ENCODE measurements at regions not wholly inside any gene's neighbourhood (a gene's known extent, or its start where the extent isn't known, plus 50 kb on each side); places are given as distances from the start of the nearest gene placed in this dataset.

DNA sequence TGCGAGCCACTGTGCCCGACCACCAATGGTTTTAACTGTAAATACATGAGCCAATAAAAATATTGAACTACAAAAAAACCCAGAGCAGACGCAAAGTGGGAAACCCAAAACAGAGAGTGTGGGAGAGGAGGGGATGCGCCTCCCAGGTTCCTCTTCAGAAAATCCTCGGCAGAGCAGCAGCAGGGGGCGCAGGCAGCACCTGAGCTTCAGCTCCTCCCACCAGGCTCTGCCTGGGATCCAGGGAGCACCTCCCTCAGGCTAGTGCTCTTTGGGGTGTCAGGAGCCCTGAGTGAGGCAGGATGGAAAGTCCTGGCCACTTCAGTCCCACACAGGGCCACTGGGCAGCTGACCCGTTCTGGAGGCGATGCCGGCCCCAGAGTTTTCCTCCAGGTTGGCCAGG, 536.9 kb upstream of the CDH4 start:
- Histone ChIP-seq H3K27ac (ENCODE audit: low read depth in 2 of 2, low read length in 1 of 2) (no peak overlapping the region), H3K9ac (no peak overlapping the region), H3K79me2 (ENCODE audit: insufficient read depth) (no peaks in the 10 kb centered on the region), H4K20me1 (ENCODE audit: insufficient read depth) (no peaks in the 10 kb centered on the region), H2AFZ (ENCODE audit: low read depth) (no peak overlapping the region), H3F3A (replicated peaks; ENCODE audit: insufficient read depth) (no peaks in the 10 kb centered on the region), H3K9me3 (no peaks in the 10 kb centered on the region; the same call in 1 of the 2 replicates), H3K4me3 (ENCODE audit: low read depth in 2 of 2, low read length in 1 of 2) (no peak overlapping the region), H3K9me2 (no peaks in the 10 kb centered on the region), H3K4me1 (ENCODE audit: control insufficient read depth in 1 of 2, insufficient read depth in 2 of 2, low read depth in 1 of 2, low read length in 1 of 2) (no peaks in the 10 kb centered on the region), H3K36me3 (replicated peaks in 1 of 2; ENCODE audit: control insufficient read depth in 1 of 2, insufficient read depth in 2 of 2, low read length in 1 of 2) (no peaks in the 10 kb centered on the region), H3K4me2 (no peak overlapping the region), H3K27me3 (ENCODE audit: insufficient read depth) (no peaks in the 10 kb centered on the region)
- peak; percentile 9 for DNase-seq
- TF ChIP-seq, protein P1, sequence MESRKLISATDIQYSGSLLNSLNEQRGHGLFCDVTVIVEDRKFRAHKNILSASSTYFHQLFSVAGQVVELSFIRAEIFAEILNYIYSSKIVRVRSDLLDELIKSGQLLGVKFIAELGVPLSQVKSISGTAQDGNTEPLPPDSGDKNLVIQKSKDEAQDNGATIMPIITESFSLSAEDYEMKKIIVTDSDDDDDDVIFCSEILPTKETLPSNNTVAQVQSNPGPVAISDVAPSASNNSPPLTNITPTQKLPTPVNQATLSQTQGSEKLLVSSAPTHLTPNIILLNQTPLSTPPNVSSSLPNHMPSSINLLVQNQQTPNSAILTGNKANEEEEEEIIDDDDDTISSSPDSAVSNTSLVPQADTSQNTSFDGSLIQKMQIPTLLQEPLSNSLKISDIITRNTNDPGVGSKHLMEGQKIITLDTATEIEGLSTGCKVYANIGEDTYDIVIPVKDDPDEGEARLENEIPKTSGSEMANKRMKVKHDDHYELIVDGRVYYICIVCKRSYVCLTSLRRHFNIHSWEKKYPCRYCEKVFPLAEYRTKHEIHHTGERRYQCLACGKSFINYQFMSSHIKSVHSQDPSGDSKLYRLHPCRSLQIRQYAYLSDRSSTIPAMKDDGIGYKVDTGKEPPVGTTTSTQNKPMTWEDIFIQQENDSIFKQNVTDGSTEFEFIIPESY (IDR thresholded peaks at IDR 0.05; ENCODE audit: borderline replicate concordance, low read depth): no peak
- TF ChIP-seq, protein P2, sequence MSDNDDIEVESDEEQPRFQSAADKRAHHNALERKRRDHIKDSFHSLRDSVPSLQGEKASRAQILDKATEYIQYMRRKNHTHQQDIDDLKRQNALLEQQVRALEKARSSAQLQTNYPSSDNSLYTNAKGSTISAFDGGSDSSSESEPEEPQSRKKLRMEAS (IDR thresholded peaks at IDR 0.05; ENCODE audit: low read depth): no peak
- TF ChIP-seq, protein P3, sequence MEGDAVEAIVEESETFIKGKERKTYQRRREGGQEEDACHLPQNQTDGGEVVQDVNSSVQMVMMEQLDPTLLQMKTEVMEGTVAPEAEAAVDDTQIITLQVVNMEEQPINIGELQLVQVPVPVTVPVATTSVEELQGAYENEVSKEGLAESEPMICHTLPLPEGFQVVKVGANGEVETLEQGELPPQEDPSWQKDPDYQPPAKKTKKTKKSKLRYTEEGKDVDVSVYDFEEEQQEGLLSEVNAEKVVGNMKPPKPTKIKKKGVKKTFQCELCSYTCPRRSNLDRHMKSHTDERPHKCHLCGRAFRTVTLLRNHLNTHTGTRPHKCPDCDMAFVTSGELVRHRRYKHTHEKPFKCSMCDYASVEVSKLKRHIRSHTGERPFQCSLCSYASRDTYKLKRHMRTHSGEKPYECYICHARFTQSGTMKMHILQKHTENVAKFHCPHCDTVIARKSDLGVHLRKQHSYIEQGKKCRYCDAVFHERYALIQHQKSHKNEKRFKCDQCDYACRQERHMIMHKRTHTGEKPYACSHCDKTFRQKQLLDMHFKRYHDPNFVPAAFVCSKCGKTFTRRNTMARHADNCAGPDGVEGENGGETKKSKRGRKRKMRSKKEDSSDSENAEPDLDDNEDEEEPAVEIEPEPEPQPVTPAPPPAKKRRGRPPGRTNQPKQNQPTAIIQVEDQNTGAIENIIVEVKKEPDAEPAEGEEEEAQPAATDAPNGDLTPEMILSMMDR (IDR thresholded peaks at IDR 0.05): no peak
- TF ChIP-seq, protein P4, sequence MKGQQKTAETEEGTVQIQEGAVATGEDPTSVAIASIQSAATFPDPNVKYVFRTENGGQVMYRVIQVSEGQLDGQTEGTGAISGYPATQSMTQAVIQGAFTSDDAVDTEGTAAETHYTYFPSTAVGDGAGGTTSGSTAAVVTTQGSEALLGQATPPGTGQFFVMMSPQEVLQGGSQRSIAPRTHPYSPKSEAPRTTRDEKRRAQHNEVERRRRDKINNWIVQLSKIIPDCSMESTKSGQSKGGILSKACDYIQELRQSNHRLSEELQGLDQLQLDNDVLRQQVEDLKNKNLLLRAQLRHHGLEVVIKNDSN (IDR thresholded peaks at IDR 0.05; ENCODE audit: borderline replicate concordance, low read depth): no peak
- TF ChIP-seq SIN3A (IDR thresholded peaks at IDR 0.05; ENCODE audit: borderline replicate concordance, low read depth, low read length): no peak
- TF ChIP-seq SMC3 (IDR thresholded peaks at IDR 0.05; ENCODE audit: low read depth, low read length): no peak
- TF ChIP-seq FOXJ3 (CRISPR knock-in tag; IDR thresholded peaks at IDR 0.05): no peak
- TF ChIP-seq FOSL2 (IDR thresholded peaks at IDR 0.05; ENCODE audit: borderline replicate concordance, low read depth): no peak
- TF ChIP-seq FOXM1 (IDR thresholded peaks at IDR 0.05; ENCODE audit: low read depth): no peak
- TF ChIP-seq MXI1 (IDR thresholded peaks at IDR 0.05; ENCODE audit: low read depth, low read length): no peak
- no peak for TF ChIP-seq NRF1 (IDR thresholded peaks at IDR 0.05; ENCODE audit: low read depth, low read length)
- no peak for TF ChIP-seq POLR2AphosphoS5 (IDR thresholded peaks at IDR 0.05; ENCODE audit: low read depth, low read length)
- no peak for TF ChIP-seq ELF1 (IDR thresholded peaks at IDR 0.05)
- TF ChIP-seq, protein P5, sequence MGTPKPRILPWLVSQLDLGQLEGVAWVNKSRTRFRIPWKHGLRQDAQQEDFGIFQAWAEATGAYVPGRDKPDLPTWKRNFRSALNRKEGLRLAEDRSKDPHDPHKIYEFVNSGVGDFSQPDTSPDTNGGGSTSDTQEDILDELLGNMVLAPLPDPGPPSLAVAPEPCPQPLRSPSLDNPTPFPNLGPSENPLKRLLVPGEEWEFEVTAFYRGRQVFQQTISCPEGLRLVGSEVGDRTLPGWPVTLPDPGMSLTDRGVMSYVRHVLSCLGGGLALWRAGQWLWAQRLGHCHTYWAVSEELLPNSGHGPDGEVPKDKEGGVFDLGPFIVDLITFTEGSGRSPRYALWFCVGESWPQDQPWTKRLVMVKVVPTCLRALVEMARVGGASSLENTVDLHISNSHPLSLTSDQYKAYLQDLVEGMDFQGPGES (IDR thresholded peaks at IDR 0.05; ENCODE audit: low read depth, low read length): no peak
- no peak for TF ChIP-seq RAD21 (IDR thresholded peaks at IDR 0.05; ENCODE audit: low read length)
- no peak for TF ChIP-seq RFX5 (IDR thresholded peaks at IDR 0.05; ENCODE audit: low read length)
- TF ChIP-seq CHD2 (IDR thresholded peaks at IDR 0.05; ENCODE audit: low read length, partially characterized antibody): no peak
- no peak for TF ChIP-seq TCF12 (IDR thresholded peaks at IDR 0.05)
- TF ChIP-seq, protein P6, sequence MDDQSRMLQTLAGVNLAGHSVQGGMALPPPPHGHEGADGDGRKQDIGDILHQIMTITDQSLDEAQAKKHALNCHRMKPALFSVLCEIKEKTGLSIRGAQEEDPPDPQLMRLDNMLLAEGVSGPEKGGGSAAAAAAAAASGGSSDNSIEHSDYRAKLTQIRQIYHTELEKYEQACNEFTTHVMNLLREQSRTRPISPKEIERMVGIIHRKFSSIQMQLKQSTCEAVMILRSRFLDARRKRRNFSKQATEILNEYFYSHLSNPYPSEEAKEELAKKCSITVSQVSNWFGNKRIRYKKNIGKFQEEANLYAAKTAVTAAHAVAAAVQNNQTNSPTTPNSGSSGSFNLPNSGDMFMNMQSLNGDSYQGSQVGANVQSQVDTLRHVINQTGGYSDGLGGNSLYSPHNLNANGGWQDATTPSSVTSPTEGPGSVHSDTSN (IDR thresholded peaks at IDR 0.05): no peak
- TF ChIP-seq NFIC (IDR thresholded peaks at IDR 0.05; ENCODE audit: borderline replicate concordance): no peak
- POLR2A ChIA-PET: no interaction called here
- WGBS (ENCODE audit: low lambda C conversion rate): 44% methylated on average over 8 of the region's 9 CpGs
- CTCF ChIA-PET: no interaction called here

Measured in SK-N-SH (cell line).